ENCODE measurements at regions not wholly inside any gene's neighbourhood (a gene's known extent, or its start where the extent isn't known, plus 50 kb on each side); places are given as distances from the start of the nearest gene placed in this dataset.

- H3K36me3 ChIP-seq (replicated peaks) = no peaks in the 10 kb centered on the region
- TF ChIP-seq, protein P1, sequence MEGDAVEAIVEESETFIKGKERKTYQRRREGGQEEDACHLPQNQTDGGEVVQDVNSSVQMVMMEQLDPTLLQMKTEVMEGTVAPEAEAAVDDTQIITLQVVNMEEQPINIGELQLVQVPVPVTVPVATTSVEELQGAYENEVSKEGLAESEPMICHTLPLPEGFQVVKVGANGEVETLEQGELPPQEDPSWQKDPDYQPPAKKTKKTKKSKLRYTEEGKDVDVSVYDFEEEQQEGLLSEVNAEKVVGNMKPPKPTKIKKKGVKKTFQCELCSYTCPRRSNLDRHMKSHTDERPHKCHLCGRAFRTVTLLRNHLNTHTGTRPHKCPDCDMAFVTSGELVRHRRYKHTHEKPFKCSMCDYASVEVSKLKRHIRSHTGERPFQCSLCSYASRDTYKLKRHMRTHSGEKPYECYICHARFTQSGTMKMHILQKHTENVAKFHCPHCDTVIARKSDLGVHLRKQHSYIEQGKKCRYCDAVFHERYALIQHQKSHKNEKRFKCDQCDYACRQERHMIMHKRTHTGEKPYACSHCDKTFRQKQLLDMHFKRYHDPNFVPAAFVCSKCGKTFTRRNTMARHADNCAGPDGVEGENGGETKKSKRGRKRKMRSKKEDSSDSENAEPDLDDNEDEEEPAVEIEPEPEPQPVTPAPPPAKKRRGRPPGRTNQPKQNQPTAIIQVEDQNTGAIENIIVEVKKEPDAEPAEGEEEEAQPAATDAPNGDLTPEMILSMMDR (IDR thresholded peaks at IDR 0.05; ENCODE audit: low read depth, low read length, missing control alignments) = no peak
These were observed 49.8 kb upstream of the FCN1 start for GRCh38 chr9:134967547-134967930.

DNA sequence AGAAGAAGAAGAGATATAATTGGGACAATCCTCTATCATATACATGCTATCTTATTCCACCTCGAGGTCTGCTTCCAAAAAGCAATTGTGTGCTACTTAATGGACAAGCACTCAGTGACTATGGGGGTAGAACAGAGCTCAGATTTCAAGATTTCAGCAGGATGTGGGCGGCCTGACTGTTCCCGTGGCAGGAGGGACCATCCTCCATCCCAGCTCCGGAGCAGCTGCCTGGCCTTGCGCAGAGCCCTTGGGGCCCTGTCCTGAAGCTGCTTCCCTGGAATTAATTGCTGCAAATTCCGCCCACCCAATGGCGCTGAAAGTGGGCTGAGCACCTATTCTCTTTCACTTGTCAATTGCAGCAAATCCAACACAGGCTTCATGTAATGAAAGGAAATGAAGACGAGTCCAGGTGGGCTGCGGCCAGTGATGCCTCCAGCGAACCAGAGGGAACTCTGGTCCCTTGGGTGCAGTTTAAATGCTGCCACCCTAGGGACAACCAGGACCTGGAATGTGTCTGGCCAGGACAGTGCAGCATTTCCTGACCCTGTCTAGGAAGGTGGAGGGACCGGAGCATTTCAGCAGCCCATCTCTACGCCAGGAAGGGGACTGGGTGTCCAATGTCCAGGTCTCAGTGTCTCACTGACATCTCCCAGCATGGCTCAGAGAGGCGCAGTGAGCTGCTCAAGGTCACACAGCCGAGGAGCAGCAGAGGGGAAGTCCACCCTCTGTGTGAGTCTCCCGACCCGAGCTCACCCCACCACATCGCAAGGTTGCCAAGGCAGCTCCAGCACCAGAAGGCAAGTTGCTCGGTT is 50.5 kb upstream of the FCN1 start:
- in situ Hi-C loops (cut with HindIII; ENCODE audit: low pct_ligation_motif_present, low sequenced_read_pairs) = no loop called here
- no peaks in the 10 kb centered on the region for H3K36me3 ChIP-seq (replicated peaks)
- no peak overlapping the region for H3K4me3 ChIP-seq (ENCODE audit: low read depth, low read length)
- H3K27ac ChIP-seq = no peak overlapping the region
- TF ChIP-seq, protein P1 (IDR thresholded peaks at IDR 0.05; ENCODE audit: low read depth, low read length, missing control alignments) = no peak
- peak; percentile 23 for DNase-seq
- H3K27me3 ChIP-seq (replicated peaks) = no peaks in the 10 kb centered on the region

More at GRCh38 chr9:134967547-134967930, 49.8 kb upstream of the FCN1 start:
- no peaks in the 10 kb centered on the region for H3K27me3 ChIP-seq (replicated peaks)
- DNase-seq = no peak
- no peak overlapping the region for H3K4me3 ChIP-seq (ENCODE audit: low read depth, low read length)
- H3K27ac ChIP-seq = no peak overlapping the region
- in situ Hi-C loops (cut with HindIII; ENCODE audit: low pct_ligation_motif_present, low sequenced_read_pairs) = no loop called here

- Histone ChIP-seq H3K27ac (no peak overlapping the region), H3K36me3 (replicated peaks) (no peaks in the 10 kb centered on the region), H3K27me3 (replicated peaks) (no peaks in the 10 kb centered on the region), H3K4me3 (ENCODE audit: low read depth, low read length) (no peak overlapping the region)
- TF ChIP-seq, protein P1 (IDR thresholded peaks at IDR 0.05; ENCODE audit: low read depth, low read length, missing control alignments) = no peak
- no peak for DNase-seq
- in situ Hi-C loops (cut with HindIII; ENCODE audit: low pct_ligation_motif_present, low sequenced_read_pairs) = no loop called here
These were observed 51.0 kb upstream of the FCN1 start for GRCh38 chr9:134968823-134969090.

DNA sequence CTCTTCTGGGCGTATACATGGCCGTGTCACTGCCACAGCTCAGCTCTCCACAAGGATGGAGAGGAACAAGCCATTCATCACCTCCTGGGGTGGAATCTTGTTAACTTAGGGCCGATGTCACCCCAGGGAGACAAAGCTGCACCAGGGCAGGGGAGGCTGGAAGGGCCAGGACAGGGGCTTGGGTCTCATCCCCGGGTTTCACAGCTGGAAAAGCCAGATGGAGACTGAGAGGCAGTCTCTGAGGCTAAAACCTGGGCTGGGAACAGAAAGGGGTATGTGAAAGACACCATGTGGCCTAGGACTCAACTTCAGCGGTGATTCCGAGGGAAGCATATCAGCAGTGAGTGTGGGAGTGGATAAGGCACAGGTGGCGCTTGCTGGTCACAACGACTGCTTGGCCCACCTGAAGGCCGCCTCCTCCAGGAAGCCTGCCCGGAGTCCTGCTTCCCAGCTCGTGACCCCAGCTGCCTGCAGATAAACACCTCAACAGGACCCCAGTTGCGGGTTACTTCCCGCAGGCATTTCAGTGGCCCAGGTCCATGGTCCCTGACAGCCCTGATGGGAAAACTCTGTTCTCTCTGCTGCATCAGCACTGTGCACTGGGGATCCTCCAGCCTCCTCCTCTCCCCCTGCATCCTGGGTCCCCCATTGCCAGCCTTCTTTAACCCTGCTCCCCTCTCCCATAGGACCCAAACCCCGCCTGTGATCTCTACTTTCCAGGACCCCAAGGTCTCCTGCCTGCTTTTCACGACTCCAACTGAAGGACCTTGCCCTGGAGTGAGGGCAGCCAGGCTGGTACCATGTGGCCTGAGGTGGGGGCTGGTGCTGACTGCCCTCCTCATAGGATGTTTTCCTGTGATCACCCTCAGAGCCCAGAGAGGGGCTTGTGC is 51.7 kb upstream of the FCN1 start:
- Histone ChIP-seq H3K36me3 (replicated peaks) (no peaks in the 10 kb centered on the region), H3K4me3 (ENCODE audit: low read depth, low read length) (no peak overlapping the region), H3K27me3 (replicated peaks) (no peaks in the 10 kb centered on the region), H3K27ac (no peak overlapping the region)
- TF ChIP-seq, protein P1 (IDR thresholded peaks at IDR 0.05; ENCODE audit: low read depth, low read length, missing control alignments) = no peak
- in situ Hi-C loops (cut with HindIII; ENCODE audit: low pct_ligation_motif_present, low sequenced_read_pairs) = no loop called here
- no peak for DNase-seq

DNA sequence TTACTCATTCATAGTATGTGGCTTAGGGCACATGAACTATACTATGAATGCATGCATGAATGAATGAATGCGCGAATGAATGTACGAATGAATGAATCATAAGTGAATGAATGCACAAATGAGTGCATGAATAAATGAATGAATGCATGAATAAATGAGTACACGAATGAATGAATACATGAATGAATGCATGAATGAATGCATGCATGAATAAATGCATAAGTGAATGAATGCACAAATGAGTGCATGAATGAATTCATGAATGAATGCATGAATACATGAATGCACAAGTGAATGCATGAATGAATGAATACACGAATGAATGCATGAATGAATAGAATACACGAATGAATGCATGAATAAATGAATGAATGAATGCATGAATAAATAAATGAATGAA is 52.5 kb upstream of the FCN1 start:
- TF ChIP-seq, protein P1 (IDR thresholded peaks at IDR 0.05; ENCODE audit: low read depth, low read length, missing control alignments) = no peak
- Histone ChIP-seq H3K4me3 (ENCODE audit: low read depth, low read length) (no peak overlapping the region), H3K36me3 (replicated peaks) (no peaks in the 10 kb centered on the region), H3K27ac (no peak overlapping the region), H3K27me3 (replicated peaks) (no peaks in the 10 kb centered on the region)
- in situ Hi-C loops (cut with HindIII; ENCODE audit: low pct_ligation_motif_present, low sequenced_read_pairs) = no loop called here
- no peak for DNase-seq
